ENCODE measurements at regions not wholly inside any gene's neighbourhood (a gene's known extent, or its start where the extent isn't known, plus 50 kb on each side); places are given as distances from the start of the nearest gene placed in this dataset.

- TF ChIP-seq, protein P1, sequence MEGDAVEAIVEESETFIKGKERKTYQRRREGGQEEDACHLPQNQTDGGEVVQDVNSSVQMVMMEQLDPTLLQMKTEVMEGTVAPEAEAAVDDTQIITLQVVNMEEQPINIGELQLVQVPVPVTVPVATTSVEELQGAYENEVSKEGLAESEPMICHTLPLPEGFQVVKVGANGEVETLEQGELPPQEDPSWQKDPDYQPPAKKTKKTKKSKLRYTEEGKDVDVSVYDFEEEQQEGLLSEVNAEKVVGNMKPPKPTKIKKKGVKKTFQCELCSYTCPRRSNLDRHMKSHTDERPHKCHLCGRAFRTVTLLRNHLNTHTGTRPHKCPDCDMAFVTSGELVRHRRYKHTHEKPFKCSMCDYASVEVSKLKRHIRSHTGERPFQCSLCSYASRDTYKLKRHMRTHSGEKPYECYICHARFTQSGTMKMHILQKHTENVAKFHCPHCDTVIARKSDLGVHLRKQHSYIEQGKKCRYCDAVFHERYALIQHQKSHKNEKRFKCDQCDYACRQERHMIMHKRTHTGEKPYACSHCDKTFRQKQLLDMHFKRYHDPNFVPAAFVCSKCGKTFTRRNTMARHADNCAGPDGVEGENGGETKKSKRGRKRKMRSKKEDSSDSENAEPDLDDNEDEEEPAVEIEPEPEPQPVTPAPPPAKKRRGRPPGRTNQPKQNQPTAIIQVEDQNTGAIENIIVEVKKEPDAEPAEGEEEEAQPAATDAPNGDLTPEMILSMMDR (IDR thresholded peaks at IDR 0.05; ENCODE audit: low read depth, low read length, missing control alignments): no peak
- H3K4me3 ChIP-seq (ENCODE audit: low read depth, low read length): no peak overlapping the region
Measured at GRCh38 chr3:159339131-159339530, 537.3 kb downstream of the MFSD1 start.

DNA sequence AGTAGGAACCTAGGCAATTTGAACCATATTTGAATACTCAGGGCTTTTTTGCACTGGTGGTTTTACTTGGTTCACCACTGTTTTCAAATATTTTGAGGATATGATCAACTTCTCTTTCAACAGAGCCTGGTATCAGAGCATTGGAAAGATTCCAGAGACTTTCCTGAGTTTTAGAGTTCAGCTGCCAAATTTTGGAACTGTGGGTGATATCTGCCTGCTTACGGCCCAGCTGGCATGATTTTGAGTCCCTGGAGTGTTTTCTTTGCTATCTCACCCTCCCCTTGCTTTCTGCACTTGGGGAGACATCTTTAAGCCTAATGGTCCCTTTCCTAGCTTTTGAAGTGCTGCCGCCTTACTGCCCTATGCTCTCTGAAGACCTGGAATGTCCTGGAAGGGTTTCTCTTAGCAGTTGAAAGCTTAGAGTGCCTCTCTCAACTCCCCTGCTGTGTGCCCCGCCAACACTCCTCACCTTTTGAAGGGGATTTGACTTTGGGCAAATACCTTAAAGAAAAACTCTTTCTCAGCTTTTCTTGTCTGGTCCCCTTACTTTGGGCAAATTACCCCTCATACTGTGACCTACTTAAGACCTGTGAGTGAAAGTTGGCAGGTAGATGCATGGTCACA, 539.1 kb downstream of the MFSD1 start:
- TF ChIP-seq, protein P1 (IDR thresholded peaks at IDR 0.05; ENCODE audit: low read depth, low read length, missing control alignments): no peak

More at GRCh38 chr3:159339131-159339530, 537.3 kb downstream of the MFSD1 start:
- no peak for DNase-seq (ENCODE audit: low read depth)

DNA sequence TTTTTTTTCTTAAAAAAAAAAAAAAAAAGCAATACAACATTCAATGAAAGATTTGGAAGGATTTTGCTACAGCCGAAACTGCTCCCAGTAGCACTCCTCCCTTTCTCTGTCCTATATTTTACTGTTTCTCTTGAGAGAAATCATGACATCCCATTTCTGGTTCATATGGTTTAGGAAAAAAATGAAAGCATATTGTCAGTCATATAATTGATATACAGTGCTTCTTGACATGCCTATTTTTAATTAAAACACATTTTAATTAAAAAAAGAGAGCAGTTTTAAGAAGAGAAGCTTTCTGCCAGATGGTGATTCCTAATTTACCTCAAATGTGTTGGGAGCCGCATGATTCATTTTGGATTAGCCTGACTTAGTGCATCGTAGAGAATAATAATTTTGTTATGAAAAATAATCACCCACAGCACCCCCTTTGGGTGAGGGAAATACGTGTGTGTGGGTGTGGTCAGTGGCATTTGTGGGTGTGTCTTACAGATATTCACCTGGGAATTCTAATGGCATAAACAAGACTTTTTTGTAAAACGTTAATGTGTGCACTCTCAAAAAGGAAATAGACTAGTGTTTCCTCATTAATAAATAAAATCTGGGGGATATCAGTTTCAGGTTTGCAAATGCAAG, 544.5 kb downstream of the MFSD1 start:
- DNase-seq (ENCODE audit: low read depth): no peak

More for the DNA sequence above, 539.1 kb downstream of the MFSD1 start:
- DNase-seq (ENCODE audit: low read depth): no peak
- H3K4me3 ChIP-seq (ENCODE audit: low read depth, low read length): no peak overlapping the region

DNA sequence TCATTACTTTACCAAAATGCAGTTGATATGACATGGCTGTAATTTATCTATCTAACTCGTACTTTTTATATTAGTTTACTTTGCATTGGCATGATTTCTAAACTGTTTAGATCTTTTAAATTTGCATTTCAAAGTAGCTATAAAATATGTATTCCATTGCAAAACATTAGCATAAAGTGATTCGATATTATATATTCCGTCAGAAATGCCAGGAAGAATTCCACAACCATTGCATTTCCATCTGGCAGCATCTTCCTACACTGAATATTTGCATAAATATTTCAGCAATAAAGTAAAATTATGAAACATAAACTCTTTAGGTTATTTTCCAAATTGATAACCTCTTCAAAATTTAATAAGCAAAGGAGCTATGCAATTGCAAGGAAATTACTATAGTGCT, 546.6 kb downstream of the MFSD1 start:
- no peak for DNase-seq (ENCODE audit: low read depth)
- TF ChIP-seq, protein P1 (IDR thresholded peaks at IDR 0.05; ENCODE audit: low read depth, low read length, missing control alignments): no peak
- no peak overlapping the region for H3K4me3 ChIP-seq (ENCODE audit: low read depth, low read length)

More for the DNA sequence above, 544.5 kb downstream of the MFSD1 start:
- TF ChIP-seq, protein P1 (IDR thresholded peaks at IDR 0.05; ENCODE audit: low read depth, low read length, missing control alignments): no peak
- H3K4me3 ChIP-seq (ENCODE audit: low read depth, low read length): no peak overlapping the region

GRCh38 chr3:159356606-159357005, 554.8 kb downstream of the MFSD1 start:
- no peak overlapping the region for H3K4me3 ChIP-seq (ENCODE audit: low read depth, low read length)
- DNase-seq (ENCODE audit: low read depth): no peak
- TF ChIP-seq, protein P1 (IDR thresholded peaks at IDR 0.05; ENCODE audit: low read depth, low read length, missing control alignments): no peak

GRCh38 chr3:159364511-159364910, 562.7 kb downstream of the MFSD1 start:
- H3K4me3 ChIP-seq (ENCODE audit: low read depth, low read length): no peak overlapping the region
- TF ChIP-seq, protein P1 (IDR thresholded peaks at IDR 0.05; ENCODE audit: low read depth, low read length, missing control alignments): no peak
- DNase-seq (ENCODE audit: low read depth): no peak

DNA sequence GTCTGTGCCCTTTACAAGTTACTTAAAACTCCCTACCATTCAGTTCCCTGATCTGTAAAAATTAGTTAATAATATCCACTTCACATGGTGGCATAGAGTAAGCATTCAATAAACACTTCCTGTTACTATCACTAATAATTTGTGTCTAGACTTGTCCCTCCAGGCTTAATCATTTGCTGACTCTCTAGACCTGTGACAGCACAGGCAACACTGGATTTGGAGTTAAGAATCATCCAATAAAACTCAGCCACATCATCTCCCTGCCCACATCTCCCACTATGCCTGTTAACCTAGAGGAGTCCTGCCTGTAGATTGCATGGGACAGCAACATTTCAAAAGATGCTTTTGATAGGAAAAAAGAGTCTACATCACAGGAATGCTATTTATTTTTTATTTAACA, 564.6 kb downstream of the MFSD1 start:
- TF ChIP-seq, protein P1 (IDR thresholded peaks at IDR 0.05; ENCODE audit: low read depth, low read length, missing control alignments): no peak
- no peak for DNase-seq (ENCODE audit: low read depth)
- H3K4me3 ChIP-seq (ENCODE audit: low read depth, low read length): no peak overlapping the region

Measured in GM12864 (cell line).